NCI-H526 (cell line): ENCODE measurements at regions not wholly inside any gene's neighbourhood (a gene's known extent, or its start where the extent isn't known, plus 50 kb on each side); places are given as distances from the start of the nearest gene placed in this dataset.

Experiments
- DNase-seq, 2 experiments: peaks; one replicate each; lab custom pipeline; 2025; lab: John Stamatoyannopoulos, UW

DNA sequence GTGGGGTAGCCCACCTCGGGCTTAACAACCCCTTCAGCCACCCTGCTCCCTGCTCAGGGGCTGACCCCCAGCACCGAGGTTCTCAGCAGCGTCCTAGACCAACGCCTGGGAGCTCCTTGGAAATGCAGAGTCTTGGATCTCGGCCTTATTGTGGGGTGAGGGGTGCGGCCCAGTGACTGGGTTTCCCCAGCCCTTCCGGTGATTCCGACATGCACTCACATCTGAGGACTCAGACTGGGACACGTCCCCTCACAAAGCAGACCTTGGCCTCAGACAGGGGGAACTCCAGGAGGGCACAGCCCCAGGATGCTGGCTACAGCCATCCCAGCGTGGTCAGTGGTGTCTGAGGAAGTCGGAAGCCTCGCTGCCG, 117.7 kb downstream of the RFLNA start:
- no peak for DNase-seq

DNA sequence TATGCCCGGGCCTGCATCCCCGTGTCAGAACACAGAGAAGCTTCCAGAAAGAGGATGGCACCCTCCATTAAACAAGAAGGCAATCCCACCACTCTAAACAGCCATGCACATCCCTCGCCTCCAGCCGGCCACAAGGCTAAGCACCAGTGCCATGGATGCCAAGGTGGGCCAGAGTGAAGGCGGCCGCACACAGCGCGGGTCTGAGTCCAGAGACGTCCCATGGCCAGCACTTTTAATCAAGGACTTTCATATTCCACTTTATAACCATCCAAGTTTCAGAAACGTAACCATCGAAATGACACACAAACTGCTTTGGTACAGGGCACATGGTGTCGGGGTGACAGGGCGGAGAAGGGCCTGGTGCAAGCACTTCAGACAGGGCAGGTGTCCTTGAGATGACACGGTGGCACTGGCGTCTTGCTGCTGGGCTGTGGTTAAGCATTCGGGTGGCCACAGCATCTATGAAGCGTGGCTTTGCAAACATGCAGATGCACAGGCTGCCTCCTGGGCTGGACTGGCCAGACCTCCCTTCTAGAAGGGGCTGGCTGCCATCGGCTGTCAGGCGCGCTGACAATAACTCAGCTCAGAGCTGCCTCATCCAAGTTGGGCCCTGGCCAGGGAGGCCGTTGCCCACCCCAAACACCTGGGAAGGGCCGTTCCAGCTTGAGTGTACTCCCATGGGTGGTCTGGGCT, 117.2 kb downstream of the RFLNA start:
- DNase-seq, result no peak

DNA sequence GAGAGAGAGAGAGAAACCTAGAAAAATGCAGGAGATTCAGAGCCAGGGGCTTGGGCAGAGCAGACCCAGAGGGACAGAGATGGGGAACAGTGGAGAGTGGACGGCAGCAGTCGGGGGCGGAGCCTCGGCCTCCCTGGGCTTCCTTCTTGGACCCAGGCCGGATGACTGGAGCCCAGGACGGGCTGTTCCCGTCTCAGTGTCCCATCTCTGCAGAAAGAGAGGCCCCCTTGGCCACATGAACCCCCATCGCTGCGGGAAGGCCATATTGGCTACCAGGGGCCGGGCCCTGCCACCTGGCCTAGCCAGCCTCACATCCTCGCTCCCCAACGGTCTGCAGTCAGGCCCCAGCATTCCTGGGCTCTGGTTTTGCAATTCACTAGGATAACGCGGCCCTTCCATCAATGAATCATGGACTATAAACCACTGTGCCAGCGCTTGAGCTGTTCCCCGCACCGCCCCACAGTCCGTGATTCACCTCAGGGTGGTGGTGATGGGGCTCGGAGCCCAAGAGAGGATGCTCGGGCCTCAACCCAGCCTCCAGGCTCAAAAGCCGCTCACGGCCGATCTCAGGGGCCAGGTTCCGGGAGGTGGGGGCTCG, 116.5 kb downstream of the RFLNA start:
- no peak for DNase-seq

DNA sequence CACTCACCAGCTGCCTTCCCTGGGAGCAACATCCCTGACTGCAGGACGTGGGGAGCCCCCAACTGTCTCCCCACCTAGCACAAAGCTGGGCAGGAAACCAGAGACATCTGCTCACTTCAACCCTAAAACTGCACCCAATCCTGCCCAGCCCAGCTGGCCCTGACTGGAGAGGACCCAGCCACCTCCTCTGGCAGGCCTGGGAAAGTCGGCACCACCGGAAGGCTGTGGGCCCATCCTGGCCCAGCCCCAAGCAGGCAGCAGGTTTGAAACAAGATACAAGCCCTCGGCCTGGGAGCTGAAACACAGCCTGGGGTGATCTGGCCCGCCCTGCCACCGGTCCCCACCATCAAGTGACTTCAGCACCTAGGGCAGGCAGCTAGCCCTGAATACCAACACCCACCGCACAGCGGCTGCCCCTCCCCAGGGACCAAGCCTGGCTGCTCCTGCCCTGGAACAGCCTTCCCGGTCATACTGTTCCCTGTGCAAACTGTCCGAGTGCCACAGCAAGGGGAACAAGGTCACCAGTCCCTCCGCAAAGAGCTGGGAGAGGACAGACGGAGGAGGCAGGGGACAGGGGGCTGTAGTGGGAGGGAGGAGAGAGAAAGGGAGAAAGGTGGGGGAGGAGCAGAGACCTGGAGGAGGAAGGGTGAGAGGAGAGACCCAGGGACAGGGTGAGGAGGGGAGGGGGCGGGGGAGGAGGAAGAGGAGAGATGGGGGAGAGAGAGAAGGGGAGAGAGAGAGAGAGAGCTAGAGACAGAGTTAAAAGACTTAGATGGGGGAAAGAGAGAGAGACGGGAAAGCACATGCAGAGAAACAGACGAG, 115.7 kb downstream of the RFLNA start:
- DNase-seq, result peak in 1 of 2 experiments; percentile 41

DNA sequence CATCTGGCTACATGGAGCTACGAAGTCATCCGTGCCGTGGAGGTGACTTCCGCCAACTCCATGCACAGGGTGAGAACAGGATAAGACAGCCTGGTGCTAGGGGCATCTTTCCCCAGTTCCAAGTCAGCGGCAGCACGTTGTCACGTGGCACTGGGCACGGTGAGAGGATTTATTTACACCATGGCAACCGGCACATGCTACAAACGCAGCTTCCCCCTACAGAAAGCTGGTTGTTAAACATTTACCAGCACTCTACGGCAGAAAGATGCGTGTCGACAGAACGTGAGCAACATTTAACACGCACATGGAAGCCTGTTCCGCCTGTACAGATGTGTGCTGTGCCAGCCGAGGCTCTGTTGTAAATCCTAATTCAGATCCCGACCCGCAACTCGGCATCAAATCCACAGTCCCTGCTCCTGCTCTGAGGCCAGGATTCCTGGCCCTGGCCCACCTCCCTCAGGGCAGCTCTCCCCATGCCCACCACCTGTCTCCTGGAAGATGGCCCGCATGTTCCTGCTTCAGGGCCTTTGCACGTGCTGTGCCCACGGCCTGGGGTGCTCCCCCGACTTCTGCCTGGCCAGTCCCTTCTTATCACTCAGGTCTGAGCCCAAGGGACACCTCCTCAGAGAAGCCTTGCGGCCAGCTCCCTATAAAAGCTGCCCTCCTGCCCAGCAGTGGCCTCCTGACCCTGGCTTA, 114.1 kb downstream of the RFLNA start:
- DNase-seq, result peak; percentile 64 to 81

DNA sequence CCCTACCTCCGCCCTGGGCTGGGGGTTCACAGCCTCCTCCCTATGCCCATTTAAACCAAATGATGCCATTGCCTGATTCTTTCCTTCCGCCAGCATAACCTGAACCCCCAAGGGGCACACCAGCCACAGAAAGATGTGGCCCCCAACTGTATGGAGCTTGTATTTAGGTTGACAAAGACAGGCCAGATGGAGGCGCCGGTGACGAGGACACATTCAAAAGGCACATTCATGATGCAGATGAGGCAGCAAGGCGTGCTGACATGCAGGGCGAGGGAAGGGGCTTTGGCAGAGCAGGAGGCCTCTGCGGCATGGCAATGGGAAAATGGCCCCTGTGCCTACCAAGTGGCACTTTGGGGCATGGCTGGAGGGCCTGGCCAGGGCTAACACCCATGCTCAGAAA, 112.2 kb downstream of the RFLNA start:
- no peak for DNase-seq

DNA sequence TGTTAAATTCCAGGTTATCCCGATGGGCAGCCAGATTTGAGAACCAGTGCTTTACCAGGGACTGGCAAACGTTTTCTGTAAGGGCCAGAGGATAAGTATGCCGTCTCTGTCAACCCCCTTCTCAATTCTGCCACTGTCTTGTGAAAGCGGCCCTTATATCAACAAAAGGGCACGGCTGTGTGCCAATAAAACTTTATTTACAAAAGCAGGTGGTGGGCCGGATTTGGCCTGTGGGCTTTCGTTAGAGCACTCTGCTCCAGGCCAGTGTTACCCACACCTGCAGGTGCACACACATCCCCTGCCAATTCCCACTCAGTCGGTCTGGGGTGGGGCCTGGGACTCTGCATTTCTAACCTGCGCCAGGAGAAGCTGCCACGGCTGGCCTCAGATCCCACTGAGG, 111.2 kb downstream of the RFLNA start:
- DNase-seq, result no peak

DNA sequence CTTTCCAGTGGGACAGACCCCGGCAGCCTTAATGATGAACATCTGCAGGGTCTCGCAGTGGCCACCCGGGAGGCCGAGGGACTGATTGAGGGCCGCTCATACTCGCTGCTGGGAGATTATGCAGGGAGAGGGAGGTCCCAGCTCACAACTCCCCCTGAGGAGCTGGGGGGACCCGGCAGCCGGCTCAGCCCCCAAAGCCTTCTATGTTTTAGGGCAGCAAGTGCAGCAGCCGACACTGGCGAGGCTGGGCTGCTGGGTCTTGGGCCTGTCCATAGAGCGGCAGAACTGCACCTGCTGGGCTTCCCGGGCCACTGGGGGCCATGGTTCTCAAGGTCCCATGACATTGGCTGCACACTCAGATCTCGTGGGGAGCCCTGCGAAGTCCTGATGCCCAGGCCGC, 110.7 kb downstream of the RFLNA start:
- DNase-seq, result no peak

DNA sequence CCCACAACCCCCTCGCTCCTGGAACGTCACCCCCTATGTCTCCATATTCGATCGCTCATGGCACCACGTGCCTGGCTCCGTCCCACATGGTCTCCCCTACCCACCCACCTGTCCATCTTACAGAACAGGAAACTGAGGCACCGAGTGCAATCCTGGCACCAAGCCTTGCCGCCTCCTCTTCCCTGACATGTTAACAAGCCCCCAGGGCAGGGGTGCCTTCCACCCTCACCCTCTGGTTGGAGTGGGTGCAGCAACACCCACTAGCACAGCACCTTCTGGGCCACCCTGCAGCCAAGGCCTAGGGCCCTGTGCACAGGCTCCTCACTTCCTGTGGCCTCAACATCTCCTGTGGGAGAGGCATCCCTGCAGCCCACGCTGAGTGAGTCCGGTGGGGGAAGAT, 110.3 kb downstream of the RFLNA start:
- no peak for DNase-seq

DNA sequence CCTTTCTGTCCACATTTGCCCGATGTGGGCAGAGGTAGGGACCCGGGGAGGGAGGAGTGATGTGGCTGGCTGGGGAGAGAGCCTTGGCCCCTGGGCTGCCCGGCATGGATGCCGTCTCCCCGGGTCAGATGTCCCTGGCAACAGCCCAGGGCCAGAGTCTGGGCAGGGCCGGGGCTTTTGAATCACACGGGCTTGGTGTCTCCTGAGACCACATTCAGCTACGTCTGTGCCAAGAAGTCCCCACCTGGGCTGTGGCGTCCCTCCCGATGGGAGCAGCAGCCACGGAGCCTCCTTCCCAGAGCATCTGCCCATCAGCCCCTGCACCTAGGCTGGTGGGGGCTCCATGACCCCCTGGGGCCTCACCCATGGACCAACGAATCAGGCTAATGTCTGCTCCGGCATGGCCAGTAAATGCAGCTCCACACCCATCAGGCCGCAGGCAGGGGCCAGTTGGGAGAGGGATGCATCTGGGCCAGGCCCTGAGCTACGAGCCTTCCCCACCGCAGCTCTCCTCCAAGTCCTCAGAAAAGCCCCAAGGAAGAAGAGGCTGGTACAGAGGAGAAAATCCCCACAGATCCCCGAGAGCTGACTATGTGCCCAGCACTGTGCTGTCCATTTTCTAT, 109.4 kb downstream of the RFLNA start:
- DNase-seq, result no peak

DNA sequence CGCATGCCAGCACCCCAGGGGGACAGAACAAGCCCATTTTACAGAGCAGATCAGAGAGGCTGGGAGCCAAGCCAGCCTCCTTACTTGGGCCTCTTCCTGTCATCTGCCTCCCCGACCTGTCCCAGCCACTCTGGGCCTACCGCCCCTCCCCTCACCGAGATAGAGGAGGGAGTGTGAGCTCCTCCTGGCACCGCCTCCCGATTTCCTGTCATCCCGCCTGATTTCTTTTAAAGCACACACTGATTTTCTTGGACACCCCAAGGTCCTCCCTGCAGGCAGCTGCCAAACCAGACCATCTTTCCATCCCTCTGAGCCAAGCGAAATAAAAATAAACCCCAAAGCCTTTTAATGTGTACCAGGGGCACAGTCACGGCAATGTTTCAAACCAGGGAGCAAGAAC, 108.4 kb downstream of the RFLNA start:
- no peak for DNase-seq

DNA sequence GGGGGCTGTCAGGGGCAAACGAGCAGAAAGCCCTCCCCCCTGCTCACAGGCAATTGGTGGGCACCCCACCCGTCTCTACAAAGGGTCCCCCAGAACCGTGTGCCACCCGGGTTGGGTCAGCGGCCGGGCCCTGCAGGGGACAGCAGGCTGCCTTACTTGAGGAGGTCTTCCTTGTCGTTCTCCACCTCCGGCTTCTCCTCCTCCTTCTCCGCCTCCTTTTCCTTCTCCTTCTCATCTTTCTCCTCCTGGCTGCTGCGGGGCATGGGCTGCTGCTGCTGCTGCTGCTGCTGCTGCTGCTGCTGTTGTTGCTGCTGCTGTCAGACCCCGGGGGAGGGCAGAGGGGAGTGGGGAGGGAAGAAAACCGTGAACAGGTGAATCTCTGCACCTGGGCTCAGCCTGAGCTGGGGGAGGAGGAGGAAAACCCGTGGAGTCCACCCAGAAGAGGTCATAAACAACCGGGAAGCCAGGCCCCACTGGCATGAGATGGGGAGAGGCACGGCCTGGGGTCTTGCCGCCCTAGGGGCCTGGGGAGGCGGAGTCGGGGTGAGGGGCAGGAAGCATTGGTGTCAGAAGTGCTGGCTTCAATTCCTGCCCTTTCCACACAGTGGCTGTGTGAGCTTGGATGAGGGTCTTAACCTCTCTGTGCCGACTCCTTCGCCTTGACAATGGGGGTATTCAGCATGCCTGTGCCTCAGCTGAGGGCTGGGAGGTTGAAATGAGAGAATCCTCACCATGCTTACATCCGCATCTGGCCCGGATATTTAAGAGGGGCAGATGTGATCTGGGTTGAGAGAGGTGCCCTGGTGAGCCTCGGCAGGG, 107.6 kb downstream of the RFLNA start:
- DNase-seq, result no peak

DNA sequence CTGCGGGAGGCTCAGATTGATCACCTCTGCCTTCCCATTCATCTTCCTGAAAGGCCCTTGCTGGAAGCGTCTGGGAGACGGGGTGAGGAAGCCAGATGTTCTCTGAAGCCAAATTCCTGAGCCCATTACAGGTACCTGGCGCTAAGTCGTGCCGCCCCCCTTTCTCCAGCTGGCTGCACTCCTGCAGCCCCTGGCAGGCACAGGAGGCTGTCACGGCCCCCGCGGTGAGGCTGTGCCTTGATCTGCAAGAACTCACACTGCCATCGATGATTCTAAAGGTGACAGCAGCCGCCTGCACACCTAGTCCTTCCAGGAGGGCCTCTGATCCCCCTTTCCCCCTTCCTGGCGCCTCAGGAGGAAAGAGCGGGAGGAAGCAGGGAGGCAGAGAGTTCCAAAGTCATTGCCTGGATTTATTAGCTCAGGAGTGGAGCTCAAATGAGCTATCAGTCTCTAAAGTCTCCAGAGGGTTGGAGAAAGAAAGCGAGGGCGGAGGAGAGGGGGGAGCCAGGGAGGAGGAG, 106.9 kb downstream of the RFLNA start:
- no peak for DNase-seq

DNA sequence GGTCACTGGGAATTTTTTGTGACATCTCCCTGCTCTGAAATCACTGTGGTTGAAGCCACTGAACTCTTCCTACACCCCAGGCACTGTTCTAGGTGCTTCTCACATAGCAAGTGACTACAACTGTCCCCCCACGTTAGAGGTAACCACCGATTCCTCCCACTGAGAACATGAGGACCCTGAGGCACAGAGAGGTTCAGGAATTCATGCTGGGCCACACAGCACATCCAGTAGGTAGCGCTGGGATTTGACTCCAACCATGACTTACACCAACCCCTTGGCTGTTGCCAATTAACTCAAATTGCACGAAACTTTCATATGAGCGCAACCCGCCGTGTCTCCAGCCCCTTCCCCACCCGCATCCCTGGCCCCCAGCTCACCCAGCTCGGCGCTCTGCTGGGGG, 105.2 kb downstream of the RFLNA start:
- no peak for DNase-seq

DNA sequence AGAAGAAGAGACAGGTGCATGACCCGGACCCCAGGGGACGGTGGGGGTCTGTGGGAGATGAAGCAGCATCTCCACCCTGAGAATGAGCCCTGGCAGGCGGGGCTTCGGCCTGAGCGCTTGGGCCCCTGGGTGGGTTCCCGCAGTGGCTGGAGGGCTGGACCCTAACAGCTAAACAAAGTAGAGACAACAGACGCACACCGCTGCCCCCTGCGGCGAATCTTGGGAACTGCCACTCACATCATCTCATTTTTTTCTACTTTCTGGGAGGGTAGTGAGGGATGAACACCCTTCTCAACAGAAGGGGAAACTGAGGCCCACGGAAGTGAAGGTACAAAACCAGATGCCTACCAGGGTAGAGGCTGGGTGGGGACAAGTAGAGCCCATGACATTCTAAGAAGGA, 104.7 kb downstream of the RFLNA start:
- peak in 1 of 2 experiments; percentile 38 for DNase-seq

DNA sequence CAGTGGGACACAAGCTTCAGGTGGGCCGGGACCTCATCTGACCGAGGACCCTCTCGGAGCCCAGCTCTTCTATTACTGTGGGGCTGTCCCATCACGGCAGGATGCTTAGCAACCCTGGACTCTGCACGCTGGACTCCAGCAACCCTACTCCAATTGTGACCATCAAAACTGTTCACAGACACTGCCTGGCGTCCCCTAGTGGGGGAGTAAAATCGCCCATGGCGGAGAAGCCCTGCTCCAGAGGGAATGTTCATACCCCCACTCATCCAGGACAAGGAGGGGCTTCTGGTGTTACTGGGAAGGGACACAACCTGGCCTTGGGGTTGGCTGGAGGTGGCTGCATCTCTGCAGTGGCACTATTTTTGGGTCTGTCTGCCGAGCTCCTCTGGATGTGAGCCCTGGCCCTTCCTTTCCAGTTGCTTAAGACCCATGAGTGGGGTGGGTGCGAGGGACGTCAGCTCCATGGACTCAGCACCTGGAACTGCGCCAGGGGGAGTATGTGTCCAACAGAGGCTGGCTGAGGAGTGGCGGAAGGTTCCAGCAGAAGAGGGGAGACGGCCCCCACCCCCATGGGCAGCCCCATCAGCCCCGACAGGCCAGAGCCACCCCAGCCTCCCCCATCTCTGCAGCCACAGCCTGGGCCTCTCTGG, 103.8 kb downstream of the RFLNA start:
- no peak for DNase-seq

DNA sequence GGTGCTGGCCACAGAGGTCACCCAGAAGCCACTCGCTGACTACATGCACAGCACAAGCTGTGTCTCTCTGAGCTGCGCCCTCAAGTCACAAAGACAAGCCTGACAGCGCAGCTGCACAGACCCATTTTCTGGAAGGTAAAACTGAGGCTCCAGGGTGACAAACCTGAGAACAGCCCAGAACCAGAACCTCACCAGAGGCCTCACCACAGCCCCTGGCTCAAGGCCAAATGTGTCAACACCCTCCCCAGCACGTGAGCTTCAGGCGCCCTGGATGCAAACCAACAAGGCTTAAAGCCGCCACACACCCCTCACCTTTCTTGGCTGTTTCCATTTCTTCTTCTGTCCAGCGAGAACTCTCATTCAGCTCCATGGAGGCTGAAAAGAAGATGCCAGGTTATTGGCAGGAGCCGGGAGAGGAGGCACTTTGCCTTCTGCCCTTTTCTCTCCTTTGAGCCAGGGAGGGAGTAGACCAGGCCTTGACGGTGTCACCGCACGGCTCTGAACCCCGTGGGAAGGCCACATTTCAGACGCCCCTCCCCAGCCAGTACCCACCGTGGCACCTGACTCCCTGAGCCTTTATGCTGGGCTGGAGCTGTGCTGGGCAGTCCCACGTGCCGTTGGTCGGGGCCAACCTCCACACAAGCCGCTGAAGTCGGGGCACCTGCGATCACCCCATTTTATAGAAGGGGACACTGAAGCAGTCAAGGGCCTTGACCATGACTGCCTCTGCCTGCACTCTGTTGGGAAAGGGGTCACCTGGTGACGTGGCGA, 103.1 kb downstream of the RFLNA start:
- peak in 1 of 2 experiments; percentile 22 for DNase-seq

DNA sequence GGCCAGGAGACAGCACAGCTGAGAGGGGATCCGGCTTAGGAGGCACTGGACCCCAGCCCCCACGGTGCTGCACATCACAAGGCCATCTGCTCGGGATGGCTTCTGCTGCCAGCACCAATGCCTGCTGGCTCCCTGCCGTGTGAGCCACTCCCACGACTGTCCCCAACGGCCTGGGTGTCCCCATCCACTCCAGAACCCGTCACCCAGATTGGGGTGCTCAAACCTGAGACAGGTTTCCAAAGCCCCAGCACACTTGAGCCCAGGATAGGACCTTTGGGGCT, 102.4 kb downstream of the RFLNA start:
- no peak for DNase-seq

DNA sequence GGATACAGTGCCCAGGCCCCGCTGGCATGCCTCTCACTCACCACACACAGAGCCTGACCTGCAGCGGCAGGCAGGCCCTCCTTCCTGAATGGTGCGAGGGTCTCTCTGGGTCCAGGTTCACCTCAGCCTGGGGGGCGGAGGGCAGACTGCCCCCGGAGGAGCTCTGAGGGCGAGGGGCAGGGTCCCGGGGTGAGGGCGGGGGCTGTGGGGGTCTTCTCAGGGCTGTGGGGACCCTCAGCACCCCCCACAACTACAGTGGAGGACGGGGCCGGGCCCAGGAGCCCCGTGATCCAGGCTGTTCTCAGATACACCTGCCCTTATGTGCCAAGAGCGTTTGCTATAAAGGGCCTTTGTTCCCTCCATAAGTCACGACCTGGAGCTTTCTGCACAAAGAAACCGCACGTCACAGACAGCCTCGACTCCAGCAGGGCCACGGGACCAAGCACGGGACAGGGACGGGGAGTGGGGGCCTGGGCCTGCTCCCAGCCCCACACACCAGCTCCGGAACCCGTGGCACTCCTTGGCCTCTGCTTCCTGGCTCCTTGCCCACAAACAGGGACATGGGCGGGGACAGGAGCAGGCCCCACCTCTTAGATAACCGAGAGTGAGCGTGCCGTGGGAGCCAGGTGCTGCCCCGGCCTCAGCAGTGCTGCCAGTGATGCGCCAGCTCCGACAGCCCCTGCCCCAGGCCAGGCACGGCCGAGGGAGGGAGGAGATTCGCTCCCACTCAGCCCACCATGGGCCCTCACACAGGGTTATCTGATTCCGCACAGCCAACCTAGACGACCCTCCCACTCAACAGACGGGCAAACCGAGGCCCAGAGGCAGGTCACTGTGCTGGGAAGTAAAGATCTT, 101.9 kb downstream of the RFLNA start:
- peak; percentile 52 to 87 for DNase-seq
